OCI-M1 (cell line): ENCODE measurements at regions not wholly inside any gene's neighbourhood (a gene's known extent, or its start where the extent isn't known, plus 50 kb on each side); places are given as distances from the start of the nearest gene placed in this dataset.
"Not testable (repeated sequence)": the region's sequence is repeated elsewhere in the genome, so short reads cannot be mapped to it uniquely, and the experiment has no call there.

Experiments
- DNase-seq: peaks from one replicate; lab custom pipeline; 2025; lab: John Stamatoyannopoulos, UW

GRCh38 chr3:18625085-18625484 lies 199.9 kb upstream of the SATB1 start:
- no peak for DNase-seq

GRCh38 chr3:18623220-18623619 lies 198.1 kb upstream of the SATB1 start:
- DNase-seq = no peak

- DNase-seq = no peak
These were observed 193.6 kb upstream of the SATB1 start for GRCh38 chr3:18618723-18619122.

- no peak for DNase-seq
These were observed 186.9 kb upstream of the SATB1 start for GRCh38 chr3:18611991-18612390.

GRCh38 chr3:18609187-18609586 lies 184.0 kb upstream of the SATB1 start:
- DNase-seq = no peak

- no peak for DNase-seq
These were observed 172.8 kb upstream of the SATB1 start for GRCh38 chr3:18597919-18598318.

GRCh38 chr3:18593231-18593630 lies 168.1 kb upstream of the SATB1 start:
- DNase-seq = no peak

- no peak for DNase-seq
These were observed 166.0 kb upstream of the SATB1 start for GRCh38 chr3:18591120-18591519.

- no peak for DNase-seq
These were observed 160.9 kb upstream of the SATB1 start for GRCh38 chr3:18586076-18586475.

GRCh38 chr3:18585004-18585968 lies 160.1 kb upstream of the SATB1 start:
- no peak for DNase-seq

- no peak for DNase-seq
These were observed 155.1 kb upstream of the SATB1 start for GRCh38 chr3:18580268-18580667.

GRCh38 chr3:18579661-18580060 lies 154.5 kb upstream of the SATB1 start:
- DNase-seq = no peak

GRCh38 chr3:18575573-18575972 lies 150.4 kb upstream of the SATB1 start:
- no peak for DNase-seq

GRCh38 chr3:18572809-18573208 lies 147.7 kb upstream of the SATB1 start:
- no peak for DNase-seq

- no peak for DNase-seq
These were observed 142.2 kb upstream of the SATB1 start for GRCh38 chr3:18567293-18567692.

- no peak for DNase-seq
These were observed 137.4 kb upstream of the SATB1 start for GRCh38 chr3:18562364-18563154.

- DNase-seq = peak; percentile 58
These were observed 134.2 kb upstream of the SATB1 start for GRCh38 chr3:18559331-18559842.

- DNase-seq = no peak
These were observed 133.4 kb upstream of the SATB1 start for GRCh38 chr3:18558507-18558906.

- DNase-seq = no peak
These were observed 132.1 kb upstream of the SATB1 start for GRCh38 chr3:18557216-18557615.

GRCh38 chr3:18556503-18557135 lies 131.5 kb upstream of the SATB1 start:
- peak; percentile 63 for DNase-seq

GRCh38 chr3:18556001-18556408 lies 130.9 kb upstream of the SATB1 start:
- DNase-seq = no peak

GRCh38 chr3:18552579-18553105 lies 127.5 kb upstream of the SATB1 start:
- DNase-seq = not testable (repeated sequence)
